Neural progenitor cell (in vitro differentiated cells): ENCODE measurements at regions not wholly inside any gene's neighbourhood (a gene's known extent, or its start where the extent isn't known, plus 50 kb on each side); places are given as distances from the start of the nearest gene placed in this dataset.
A peak's percentile ranks its signal among the peaks of the same experiment; 100 is the strongest.

Source experiments
- DNase-seq: peaks from one replicate; pipeline ENCODE4 v3.0.0-alpha.2; 2016; ENCODE audit warnings: low spot score
- H2AFZ ChIP-seq: fragments of 200-600 bp; sonication (generic); replicated peaks from 2 replicates; pipeline ENCODE4 v1.6.1; 2016; ENCODE audit warnings: antibody characterized with exemption
- H3F3A ChIP-seq: fragments of 200-600 bp; sonication (generic); 2 replicates; pipeline ENCODE4 v1.6.1; 2016; ENCODE audit warnings: antibody characterized with exemption, low read depth
- H3K27ac ChIP-seq: fragments of 200-600 bp; sonication (generic); 2 replicates; pipeline ENCODE4 v1.5.1; 2016; ENCODE audit warnings: mild to moderate bottlenecking
- H3K27me3 ChIP-seq: fragments of 200-600 bp; sonication (generic); 2 replicates; pipeline ENCODE4 v1.6.1; 2016; ENCODE audit warnings: mild to moderate bottlenecking, moderate library complexity
- H3K36me3 ChIP-seq: fragments of 200-600 bp; sonication (generic); 2 replicates; pipeline ENCODE4 v1.5.1; 2016
- H3K4me1 ChIP-seq: fragments of 200-600 bp; sonication (generic); 2 replicates; pipeline ENCODE4 v1.6.1; 2016; ENCODE audit warnings: mixed run types
- H3K4me2 ChIP-seq: fragments of 200-600 bp; sonication (generic); 2 replicates; pipeline ENCODE4 v1.6.1; 2016
- H3K4me3 ChIP-seq: fragments of 200-600 bp; sonication (generic); 2 replicates; pipeline ENCODE4 v1.5.1; 2016
- H3K79me2 ChIP-seq: fragments of 200-600 bp; sonication (generic); 2 replicates; pipeline ENCODE4 v1.6.1; 2016; ENCODE audit warnings: low read depth
- H3K9ac ChIP-seq: fragments of 200-600 bp; sonication (generic); 2 replicates; pipeline ENCODE4 v1.6.1; 2016
- H3K9me3 ChIP-seq: fragments of 200-600 bp; sonication (generic); 2 replicates; pipeline ENCODE4 v1.5.1; 2016; ENCODE audit warnings: low read depth
- H4K20me1 ChIP-seq: fragments of 200-600 bp; sonication (generic); 2 replicates; pipeline ENCODE4 v1.6.1; 2016; ENCODE audit warnings: low read depth
- H3K27ac Mint-ChIP-seq: 3 replicates; pipeline ENCODE4 v1.8.0; 2021; ENCODE audit warnings: mixed read lengths
- H3K27me3 Mint-ChIP-seq: 2 replicates; pipeline ENCODE4 v1.8.0; 2022; ENCODE audit warnings: low read depth, mild to moderate bottlenecking, inconsistent platforms, moderate library complexity, mixed read lengths; ENCODE audit not compliant: insufficient read depth
- H3K36me3 Mint-ChIP-seq: 3 replicates; pipeline ENCODE4 v1.8.0; 2021; ENCODE audit warnings: mixed read lengths
- H3K4me1 Mint-ChIP-seq: 3 replicates; pipeline ENCODE4 v1.8.0; 2021; ENCODE audit warnings: mixed read lengths
- H3K4me3 Mint-ChIP-seq: 3 replicates; pipeline ENCODE4 v1.8.0; 2021; ENCODE audit warnings: mild to moderate bottlenecking, moderate library complexity, mixed read lengths
- H3K9me3 Mint-ChIP-seq: 3 replicates; pipeline ENCODE4 v1.8.0; 2020; ENCODE audit warnings: mixed read lengths
- CTCF ChIP-seq: fragments of 200-600 bp; sonication (generic); IDR thresholded peaks from 2 replicates; pipeline ENCODE4 v1.5.1; 2017; ENCODE audit warnings: antibody characterized with exemption, mild to moderate bottlenecking
- EZH2 ChIP-seq: fragments of 200-600 bp; sonication (generic); IDR thresholded peaks from 2 replicates; pipeline ENCODE4 v1.6.1; 2017; ENCODE audit warnings: antibody characterized with exemption, mild to moderate bottlenecking, moderate library complexity
- EZH2phosphoT487 ChIP-seq: fragments of 200-600 bp; sonication (generic); IDR thresholded peaks from 2 replicates; pipeline ENCODE4 v1.6.1; 2017; ENCODE audit warnings: antibody characterized with exemption

- peaks cover 10% of the 10 kb centered on the region for H3K27me3 Mint-ChIP-seq
- no peak overlapping the region for H3K4me2 ChIP-seq
- H3F3A ChIP-seq, result no peaks in the 10 kb centered on the region
- no peaks in the 10 kb centered on the region for H3K36me3 Mint-ChIP-seq
- no peaks in the 10 kb centered on the region for H3K9me3 Mint-ChIP-seq
- peak overlapping the region; percentile 55 for H3K27ac Mint-ChIP-seq
- H3K4me1 Mint-ChIP-seq, result peaks cover 27% of the 10 kb centered on the region
- H4K20me1 ChIP-seq, result no peaks in the 10 kb centered on the region
- no peaks in the 10 kb centered on the region for H3K79me2 ChIP-seq
- no peak overlapping the region for H3K9ac ChIP-seq
- H3K4me3 Mint-ChIP-seq, result no peak overlapping the region
- no peaks in the 10 kb centered on the region for H3K36me3 ChIP-seq
- no peak for DNase-seq
- H3K4me1 ChIP-seq, result no peaks in the 10 kb centered on the region
- H3K9me3 ChIP-seq, result no peaks in the 10 kb centered on the region
- no peak overlapping the region for H2AFZ ChIP-seq
- TF ChIP-seq CTCF, result no peak
- TF ChIP-seq EZH2phosphoT487, result no peak
- no peak for TF ChIP-seq EZH2
- no peak overlapping the region for H3K27ac ChIP-seq
- H3K27me3 ChIP-seq, result no peaks in the 10 kb centered on the region
- H3K4me3 ChIP-seq, result no peak overlapping the region
These were observed 205.9 kb upstream of the SVIL start for GRCh38 chr10:29840516-29841276.

- DNase-seq, result no peak
- H3K4me2 ChIP-seq, result no peak overlapping the region
- no peak overlapping the region for H3K27ac Mint-ChIP-seq
These were observed 205.2 kb upstream of the SVIL start for GRCh38 chr10:29839826-29840515.

GRCh38 chr10:29838539-29838938, 203.8 kb upstream of the SVIL start:
- no peaks in the 10 kb centered on the region for H3F3A ChIP-seq
- H3K79me2 ChIP-seq, result no peaks in the 10 kb centered on the region
- no peak for TF ChIP-seq EZH2
- TF ChIP-seq CTCF, result no peak
- TF ChIP-seq EZH2phosphoT487, result no peak
- Mint-ChIP-seq H3K4me3 (no peak overlapping the region), H3K27me3 (peaks cover 6% of the 10 kb centered on the region), H3K36me3 (no peaks in the 10 kb centered on the region), H3K27ac (no peak overlapping the region), H3K9me3 (no peaks in the 10 kb centered on the region), H3K4me1 (peaks cover 27% of the 10 kb centered on the region)
- H4K20me1 ChIP-seq, result no peaks in the 10 kb centered on the region
- DNase-seq, result no peak
- no peak overlapping the region for H3K9ac ChIP-seq
- H3K4me1 ChIP-seq, result no peaks in the 10 kb centered on the region
- H2AFZ ChIP-seq, result peak overlapping the region; percentile 34
- H3K9me3 ChIP-seq, result no peaks in the 10 kb centered on the region
- H3K4me2 ChIP-seq, result no peak overlapping the region
- no peaks in the 10 kb centered on the region for H3K36me3 ChIP-seq
- H3K27me3 ChIP-seq, result no peaks in the 10 kb centered on the region
- no peak overlapping the region for H3K27ac ChIP-seq
- H3K4me3 ChIP-seq, result no peak overlapping the region

More at GRCh38 chr10:29839826-29840515, 205.2 kb upstream of the SVIL start:
- H3K36me3 Mint-ChIP-seq, result no peaks in the 10 kb centered on the region
- peaks cover 8% of the 10 kb centered on the region for H3K27me3 Mint-ChIP-seq
- H3K36me3 ChIP-seq, result no peaks in the 10 kb centered on the region
- H3K4me1 Mint-ChIP-seq, result peaks cover 27% of the 10 kb centered on the region
- no peaks in the 10 kb centered on the region for H3K79me2 ChIP-seq
- H3K4me1 ChIP-seq, result no peaks in the 10 kb centered on the region
- no peak overlapping the region for H3K27ac ChIP-seq
- no peaks in the 10 kb centered on the region for H3K27me3 ChIP-seq
- H3K9me3 Mint-ChIP-seq, result no peaks in the 10 kb centered on the region
- no peaks in the 10 kb centered on the region for H3F3A ChIP-seq
- no peak overlapping the region for H3K4me3 ChIP-seq
- H3K9ac ChIP-seq, result no peak overlapping the region
- H4K20me1 ChIP-seq, result no peaks in the 10 kb centered on the region
- H2AFZ ChIP-seq, result peak overlapping the region; percentile 54
- TF ChIP-seq EZH2, result no peak
- TF ChIP-seq EZH2phosphoT487, result no peak
- no peak for TF ChIP-seq CTCF
- H3K4me3 Mint-ChIP-seq, result no peak overlapping the region
- H3K9me3 ChIP-seq, result no peaks in the 10 kb centered on the region
